ENCODE measurements at regions not wholly inside any gene's neighbourhood (a gene's known extent, or its start where the extent isn't known, plus 50 kb on each side); places are given as distances from the start of the nearest gene placed in this dataset.

DNA sequence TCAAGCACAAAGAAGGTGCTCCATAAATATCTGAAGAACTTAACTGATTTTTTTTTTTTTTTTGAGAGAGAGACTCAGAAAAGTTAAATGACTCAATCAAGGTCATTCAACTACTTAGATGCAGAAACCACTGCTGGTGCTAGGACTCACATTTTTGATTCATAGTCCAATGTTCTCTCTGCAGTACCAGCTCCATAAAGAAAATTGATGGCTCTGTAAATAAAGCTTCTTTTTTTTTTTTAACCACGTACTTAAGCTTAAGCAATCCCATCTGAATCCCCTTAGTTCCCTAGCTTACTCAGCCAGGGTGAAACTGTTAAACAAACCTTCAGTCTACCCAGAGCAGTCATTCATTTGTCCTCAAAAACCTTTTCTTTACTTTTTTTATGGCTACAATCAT is 657.0 kb upstream of the WWC1 start:
- DNase-seq (ENCODE audit: low read depth in 3 of 3) = no peak

DNA sequence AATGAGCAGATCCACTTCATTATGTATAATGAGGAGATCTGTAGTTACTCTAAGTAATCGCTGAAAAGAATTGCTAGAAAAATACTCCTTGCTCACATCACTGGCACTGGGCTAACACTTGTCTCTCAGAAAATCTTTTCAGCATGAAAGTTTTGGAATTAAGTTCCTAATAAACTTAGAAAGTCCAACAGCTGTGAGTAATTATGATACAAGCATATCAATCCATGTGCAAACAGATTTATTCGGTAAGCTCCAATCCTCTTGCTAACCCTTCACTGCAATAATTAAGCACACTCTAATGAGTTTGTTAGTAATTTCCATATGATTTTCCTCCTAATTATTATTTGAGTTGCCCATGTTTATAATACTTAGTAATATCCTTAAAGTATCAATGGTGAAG is 652.6 kb upstream of the WWC1 start:
- no peak for DNase-seq (ENCODE audit: low read depth in 3 of 3)

DNA sequence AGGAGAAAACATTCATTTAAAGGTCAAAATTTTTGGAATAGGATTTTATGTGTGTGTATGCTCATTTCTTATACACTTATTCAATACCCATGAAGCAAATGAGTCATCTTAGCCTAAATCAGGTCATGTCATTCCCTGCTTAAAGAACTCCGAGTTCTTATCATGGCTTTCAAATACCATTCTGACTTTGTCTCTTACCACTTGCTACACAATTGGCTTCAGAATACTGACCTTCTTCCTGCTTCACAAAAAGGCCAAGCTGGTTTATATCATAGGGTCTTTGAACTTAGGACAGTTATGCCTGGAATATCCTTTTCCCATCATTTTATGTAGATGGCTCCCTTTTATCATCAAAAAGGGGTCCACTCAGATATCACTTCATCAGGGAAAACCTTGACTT is 652.2 kb upstream of the WWC1 start:
- no peak for DNase-seq (ENCODE audit: low read depth in 3 of 3)

DNA sequence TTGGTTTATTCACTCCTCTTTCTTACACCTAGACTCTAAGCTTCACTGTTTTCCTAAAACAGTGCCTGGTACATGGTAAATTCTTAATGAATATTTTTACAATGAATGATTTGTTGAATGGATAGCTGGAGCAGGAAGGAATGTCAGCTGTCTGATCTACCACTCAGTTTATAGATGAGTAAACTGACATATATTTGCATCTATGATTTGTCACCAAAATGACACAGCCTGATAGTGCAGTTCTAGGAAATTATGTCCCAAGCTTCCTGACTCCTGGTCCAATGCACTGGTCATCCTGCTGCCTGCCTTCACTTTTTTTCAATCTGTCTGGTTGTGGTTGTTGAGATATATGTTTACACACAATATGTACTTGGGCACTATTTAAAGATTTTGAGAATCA is 651.7 kb upstream of the WWC1 start:
- no peak for DNase-seq (ENCODE audit: low read depth in 3 of 3)

DNA sequence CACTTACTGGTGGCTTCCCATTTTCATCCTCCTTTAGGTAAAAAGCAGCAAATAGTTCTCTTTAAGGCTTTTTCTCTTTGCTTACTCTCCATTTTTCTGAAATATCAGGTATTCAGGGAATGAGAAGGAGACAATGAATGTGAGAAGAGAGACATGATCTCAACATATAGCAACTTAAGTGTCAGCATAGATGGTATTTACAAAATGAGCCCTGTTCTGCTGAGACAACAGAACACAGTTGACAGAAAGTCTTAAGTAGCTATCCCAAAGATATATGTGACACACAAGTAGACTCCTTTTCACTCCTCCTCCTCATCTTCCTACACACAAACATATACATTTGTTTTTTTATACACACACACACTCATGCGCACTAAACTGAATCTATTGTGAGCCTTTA is 649.3 kb upstream of the WWC1 start:
- DNase-seq (ENCODE audit: low read depth in 3 of 3) = no peak

DNA sequence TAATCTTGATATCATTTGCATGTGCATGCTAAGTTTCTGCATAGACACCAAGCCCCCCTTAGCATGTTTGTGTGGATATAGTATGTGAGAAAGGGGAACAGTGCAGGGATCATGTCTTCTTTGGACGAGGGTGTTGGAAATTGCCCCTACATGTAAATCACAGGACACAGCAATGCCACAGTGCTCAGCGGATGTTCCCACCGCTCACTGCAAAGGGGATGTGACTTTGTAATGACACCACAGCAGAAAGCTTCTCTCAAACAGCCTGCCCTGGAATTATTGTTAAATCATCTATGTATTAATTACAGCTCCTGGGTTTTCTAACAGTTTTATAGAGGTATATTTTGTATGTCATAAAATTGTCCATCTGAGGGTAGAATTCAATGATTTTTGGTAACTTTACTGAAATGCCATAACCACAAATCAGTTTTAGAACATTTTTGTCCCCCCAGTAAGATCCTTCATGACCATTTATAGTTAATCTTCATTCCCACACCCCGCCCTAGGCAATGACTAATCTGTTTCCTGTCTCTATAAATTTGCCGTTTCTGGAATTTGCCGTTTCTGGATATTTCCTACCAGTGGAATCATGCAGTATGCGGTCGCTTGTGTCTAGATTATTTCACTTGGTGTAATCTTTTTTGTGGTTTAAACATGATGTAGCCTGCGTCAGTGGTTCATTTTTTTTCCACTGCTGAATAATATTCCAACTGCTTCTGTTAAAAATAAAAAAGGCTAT is 648.5 kb upstream of the WWC1 start:
- no peak for DNase-seq (ENCODE audit: low read depth in 3 of 3)

DNA sequence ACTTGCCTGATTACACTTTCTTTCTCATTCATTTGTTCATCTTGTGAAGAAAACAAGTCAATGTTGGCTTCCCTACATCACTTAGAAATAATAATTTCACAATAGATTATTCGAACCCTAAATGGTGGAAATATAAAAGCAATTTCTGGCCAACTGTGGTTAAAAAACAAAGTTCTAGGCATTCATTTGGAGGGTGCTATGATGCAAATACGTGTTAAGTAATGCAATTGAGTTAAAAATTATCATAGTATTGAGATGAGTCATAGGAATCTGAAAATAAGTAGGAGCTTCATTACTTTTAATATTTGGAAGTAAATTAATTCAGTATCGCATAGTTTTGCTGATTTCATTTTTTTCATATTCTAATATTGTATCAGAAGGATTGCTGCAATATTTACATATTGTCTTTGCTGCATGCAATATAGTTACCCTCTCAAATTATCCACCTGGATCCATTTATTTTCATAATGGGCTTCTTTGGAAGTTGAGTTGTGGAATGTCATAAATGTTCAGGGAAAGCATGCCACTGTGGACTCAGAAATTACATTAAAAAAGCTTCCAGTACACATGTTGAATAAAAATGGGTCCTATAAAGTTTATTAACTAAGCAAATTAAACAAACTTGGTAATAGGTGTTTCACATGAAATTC is 647.7 kb upstream of the WWC1 start:
- DNase-seq (ENCODE audit: low read depth in 3 of 3) = no peak

DNA sequence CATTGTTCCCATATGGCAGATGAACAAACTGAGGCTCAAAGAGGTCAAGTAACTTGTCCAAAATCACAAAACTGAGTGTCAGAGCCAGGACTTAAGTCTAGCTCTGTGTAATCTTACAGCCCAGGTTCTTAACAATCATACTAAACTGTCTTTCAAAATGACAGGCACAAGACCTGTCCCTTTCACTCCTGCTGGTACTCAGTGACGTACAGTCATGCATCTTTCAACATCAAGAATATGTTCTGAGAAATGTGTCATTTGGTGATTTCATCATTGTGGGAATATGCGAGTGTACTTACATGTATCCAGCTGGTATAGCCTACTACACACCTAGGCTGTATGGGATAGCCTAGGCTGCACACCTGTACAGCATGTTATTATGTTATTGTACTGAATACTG is 646.8 kb upstream of the WWC1 start:
- no peak for DNase-seq (ENCODE audit: low read depth in 3 of 3)

DNA sequence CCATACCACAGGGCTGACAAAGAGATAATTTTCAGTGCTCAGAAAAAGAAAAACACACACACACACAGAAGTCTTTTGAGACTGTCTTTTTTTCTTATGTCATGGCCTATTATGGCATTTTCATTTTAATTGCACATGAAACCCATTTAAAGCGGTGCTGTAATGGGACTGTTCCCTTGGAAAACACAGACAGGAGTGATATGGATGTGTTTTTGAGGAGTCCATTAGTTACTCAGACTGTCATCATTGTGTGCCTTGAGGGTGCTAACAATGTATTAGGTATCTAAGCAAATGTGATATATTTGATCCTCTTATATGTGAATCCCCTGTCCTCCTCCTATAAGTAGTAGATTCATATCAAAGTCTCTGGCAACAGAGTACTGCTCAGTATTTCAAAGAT is 642.0 kb upstream of the WWC1 start:
- DNase-seq (ENCODE audit: low read depth in 3 of 3) = no peak

DNA sequence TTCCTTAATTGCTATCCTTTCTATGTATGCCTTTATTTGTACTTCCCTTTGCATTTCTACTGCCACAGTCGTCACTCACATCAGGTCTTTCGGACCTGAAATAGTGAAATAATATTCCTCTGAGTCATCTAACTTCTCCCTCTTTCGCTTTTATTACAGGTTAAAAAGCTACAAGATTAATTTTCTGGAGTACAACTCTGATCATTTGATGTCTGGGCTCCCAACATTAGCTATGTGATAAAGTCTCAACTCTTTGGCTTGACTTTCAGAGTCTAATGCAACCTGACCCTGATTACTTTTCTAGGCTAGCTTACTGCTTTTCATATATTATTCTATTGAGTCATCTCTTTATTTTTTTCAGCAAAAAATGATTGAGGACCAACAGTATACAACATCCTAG is 638.8 kb upstream of the WWC1 start:
- DNase-seq (ENCODE audit: low read depth in 3 of 3) = no peak

DNA sequence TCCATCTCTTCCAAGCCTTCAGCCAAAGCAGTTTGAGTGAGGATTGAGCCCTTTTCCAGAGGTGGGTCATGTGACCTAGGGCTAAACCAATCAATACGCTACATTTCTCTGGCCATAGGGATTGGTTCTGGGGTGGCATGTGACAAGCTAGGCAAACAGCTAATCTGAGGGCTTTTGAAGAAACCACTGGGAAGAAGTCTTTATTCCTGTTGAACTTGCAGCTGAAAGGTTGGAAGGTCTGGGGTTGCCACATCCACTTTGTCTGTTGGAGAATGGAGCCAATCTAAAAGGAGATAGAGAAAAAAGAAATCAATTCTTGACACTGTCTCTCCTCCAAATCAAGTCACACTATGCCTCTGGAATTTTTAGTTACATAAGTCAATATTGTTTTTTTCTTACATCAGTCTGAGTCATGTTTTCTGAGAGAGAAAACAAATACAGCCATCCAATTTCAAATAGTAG is 637.8 kb upstream of the WWC1 start:
- DNase-seq (ENCODE audit: low read depth in 3 of 3) = no peak

DNA sequence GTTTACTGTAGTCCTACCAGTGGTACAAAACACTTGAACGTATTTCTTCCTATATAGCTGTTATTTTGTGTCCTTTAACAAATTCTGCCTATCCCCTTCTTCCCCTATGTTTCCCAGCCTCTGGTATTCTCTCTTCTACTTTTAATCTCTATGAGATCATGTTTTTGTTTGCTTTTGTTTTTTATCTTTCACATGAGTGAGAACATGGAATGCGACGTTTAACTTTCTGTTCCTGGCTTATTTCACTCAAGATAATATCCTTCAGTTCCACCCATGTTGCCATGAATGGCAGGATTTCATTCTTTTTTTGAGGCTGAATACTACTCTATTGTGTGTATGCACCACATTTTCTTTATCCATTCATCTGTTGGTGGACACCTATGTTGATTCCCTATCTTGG is 634.4 kb upstream of the WWC1 start:
- DNase-seq (ENCODE audit: low read depth in 3 of 3) = no peak

DNA sequence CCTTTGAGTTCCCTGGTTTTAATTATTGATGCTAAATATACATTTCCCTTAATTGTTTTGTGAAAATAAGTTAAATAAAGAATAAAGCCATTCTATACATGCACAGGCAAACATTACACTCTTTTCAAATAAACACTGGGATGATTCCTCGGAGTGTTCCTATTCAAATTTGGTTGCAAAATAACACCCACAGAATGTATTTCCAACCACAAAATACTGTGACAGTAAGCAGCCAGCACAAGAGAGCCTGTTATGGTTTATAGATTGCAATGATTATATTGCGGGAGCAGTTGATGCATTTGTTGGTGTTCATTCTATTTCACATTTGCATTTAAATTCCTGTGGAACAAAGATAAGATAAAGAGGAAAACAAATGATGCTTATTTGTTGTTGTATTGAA is 632.6 kb upstream of the WWC1 start:
- DNase-seq (ENCODE audit: low read depth in 3 of 3) = no peak

DNA sequence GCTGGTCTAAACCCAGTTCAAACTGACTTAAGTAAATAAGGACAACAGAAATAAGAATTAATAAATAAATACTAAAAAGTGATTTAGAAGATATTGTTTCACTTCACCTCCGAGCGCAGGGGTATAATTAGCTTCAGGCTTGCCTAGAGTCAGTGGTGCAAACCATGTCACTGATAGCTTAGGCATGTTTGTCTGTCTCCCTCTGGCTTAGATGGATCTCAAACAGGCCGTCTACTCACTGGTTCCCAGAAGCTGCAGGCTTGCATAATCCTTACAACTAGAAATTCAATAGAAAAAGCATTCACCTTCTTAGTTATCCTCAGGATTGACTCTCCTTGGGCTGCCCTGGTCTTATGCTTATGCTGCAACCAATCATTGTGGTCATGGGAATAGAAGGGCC is 629.8 kb upstream of the WWC1 start:
- DNase-seq (ENCODE audit: low read depth in 3 of 3) = no peak

DNA sequence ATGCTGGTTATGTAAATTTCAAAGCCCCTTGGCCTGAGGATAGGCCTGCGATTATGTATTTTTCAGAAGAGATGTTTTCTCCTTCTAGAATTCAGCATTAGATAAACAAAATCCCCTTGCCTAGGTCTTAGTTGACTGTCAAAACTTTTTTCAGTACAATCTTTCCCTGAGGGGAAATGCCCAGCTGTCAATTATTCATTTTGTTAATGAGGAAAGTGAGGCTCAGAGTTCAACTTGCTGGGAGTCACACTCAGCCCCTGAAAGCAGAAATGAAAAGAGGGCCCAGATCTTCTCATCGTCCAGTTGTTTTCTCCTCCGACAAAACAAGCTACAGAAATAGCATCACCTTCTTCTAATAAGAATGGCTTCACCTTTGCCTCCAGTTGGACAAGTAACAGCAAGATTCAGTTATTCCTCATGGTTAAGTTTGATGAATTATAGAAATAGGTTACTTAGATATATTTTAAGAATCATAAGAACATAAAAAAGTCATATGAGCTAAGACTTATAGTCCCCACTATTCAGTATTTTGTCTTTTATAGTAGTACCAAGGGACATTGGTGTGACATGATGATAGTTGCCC is 627.1 kb upstream of the WWC1 start:
- no peak for DNase-seq (ENCODE audit: low read depth in 3 of 3)

DNA sequence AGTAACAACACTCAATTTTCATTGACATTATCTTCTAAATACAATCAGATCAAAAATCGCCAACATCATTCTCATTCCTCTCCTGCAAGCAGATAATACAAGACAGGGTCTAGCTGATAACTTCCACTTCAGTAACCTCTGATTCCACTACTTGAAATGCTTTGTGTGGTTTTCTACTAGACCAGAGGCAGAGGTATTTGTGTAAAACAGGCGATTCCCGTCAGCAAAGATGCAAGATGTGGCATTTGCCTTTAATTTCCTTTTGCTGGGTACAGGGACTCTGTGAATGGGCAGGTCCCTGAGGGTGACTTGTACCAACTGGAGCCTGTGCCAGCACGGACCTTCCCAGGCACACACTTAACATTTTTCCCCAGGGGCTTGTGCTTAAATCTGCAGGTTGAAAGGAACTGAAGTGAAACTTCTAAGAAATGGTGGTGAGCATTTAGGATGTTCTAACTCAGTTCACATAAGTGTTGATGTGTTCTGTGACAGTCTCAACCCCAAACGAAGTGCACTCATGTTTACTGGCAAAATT is 625.5 kb upstream of the WWC1 start:
- DNase-seq (ENCODE audit: low read depth in 3 of 3) = no peak

DNA sequence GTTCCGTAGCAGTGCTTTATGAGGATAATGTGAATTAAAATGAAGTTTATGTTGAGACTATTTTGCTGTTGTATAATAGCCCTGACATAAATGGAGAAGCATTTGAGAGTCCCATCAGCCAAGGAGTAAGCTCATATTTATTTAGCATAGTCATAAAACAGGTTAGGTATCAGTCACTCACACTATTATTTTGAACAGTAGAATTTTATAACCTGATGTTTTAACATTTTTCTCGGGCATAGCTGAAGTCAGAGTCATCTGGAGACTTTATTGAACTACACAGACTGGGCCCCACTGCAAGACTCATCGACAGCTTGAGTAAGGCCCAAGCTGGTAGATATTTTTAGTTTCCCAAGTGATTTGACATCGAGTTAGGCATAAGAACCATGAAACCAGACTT is 620.3 kb upstream of the WWC1 start:
- DNase-seq (ENCODE audit: low read depth in 3 of 3) = no peak

DNA sequence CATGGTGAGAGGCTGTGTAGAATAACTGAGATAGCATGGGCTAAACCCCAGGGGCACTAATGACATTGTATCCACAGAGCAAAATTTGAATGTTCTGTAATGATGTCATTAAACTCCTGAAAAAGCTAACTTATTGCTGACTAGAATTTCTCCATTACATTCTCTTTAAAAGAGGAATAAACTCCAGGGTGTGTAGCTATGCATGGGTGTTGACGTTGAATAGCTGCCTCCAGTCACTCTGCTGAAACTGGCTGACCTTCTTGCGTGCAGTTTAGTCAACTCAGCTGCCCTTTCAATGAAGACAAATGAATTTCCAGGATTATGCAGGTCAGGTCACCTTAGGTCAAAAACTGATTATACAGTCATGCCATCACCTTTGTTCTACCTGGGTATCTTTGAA is 617.5 kb upstream of the WWC1 start:
- DNase-seq (ENCODE audit: low read depth in 3 of 3) = no peak

DNA sequence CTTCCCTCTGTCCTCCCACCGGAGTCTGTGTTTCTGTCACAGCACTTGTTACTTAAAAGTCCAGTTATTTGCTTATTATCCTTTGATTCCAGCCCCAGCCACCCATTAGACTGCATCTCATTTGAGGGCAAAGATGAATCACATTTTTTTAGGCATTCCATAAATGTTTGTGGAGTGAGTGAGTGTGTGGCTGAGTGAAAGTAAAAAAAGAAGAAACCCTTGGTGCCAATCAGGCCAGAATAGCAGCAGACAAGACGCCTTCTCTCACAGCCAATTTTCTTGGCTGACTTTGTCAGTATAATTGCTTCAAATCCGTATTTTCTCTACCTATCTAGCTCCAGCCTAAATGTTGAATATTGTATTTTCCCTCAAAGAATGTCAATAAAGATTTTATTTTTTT is 613.0 kb upstream of the WWC1 start:
- no peak for DNase-seq (ENCODE audit: low read depth in 3 of 3)

DNA sequence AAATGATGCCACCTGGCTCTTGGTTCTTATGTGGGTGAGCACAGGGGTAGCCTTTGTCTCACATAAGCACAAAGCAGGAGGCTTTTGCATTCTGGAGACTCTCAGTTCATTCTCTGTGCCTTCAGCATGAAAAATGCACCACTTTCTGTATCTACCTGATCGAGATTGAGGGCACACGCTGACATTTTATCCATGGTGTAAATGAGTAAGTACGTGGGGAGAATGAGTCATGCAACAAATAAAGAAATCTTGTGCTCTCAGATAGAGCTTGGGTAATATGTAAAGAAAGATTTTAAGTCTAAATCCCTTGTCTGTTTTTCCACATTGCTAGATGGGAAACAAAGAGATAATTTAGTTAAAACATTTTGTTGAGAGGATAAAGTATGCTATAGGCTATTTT is 607.2 kb upstream of the WWC1 start:
- no peak for DNase-seq (ENCODE audit: low read depth in 3 of 3)

DNA sequence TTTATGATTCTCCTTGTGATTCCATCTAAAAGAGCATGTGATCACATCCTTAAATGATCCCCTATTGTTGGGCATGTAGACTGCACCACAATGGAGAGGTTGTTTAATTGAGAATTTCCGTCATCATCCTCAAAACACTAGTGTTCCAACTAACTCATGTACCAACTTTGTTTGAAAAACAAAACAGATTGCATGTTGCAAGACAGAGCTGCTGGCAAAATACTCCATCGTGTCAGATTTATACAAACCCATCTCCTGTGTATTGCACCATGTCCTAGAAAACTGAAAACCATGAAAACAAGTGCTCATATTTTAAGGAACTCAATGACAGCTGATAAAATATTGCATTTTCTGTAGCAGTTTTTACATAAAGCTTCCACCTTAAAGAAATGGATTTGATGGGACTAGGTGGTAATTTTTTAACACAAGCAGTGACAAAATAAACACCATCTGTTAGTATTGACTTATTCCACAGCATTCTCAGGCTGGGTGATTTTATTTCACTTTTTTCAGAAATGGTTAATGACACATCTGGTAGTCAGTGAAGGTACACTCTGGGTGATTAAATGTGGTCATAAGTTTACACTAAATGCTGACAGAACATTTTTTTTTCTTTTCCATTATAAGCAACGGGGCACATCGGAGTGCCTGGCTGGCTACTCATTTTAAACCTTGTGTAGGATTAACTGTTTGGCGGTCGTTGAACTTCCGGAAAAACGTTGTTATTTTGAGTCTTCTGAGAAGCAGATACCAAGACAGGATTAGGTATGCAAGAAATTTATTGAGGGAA is 602.9 kb upstream of the WWC1 start:
- no peak for DNase-seq (ENCODE audit: low read depth in 3 of 3)
